ENCODE measurements at regions not wholly inside any gene's neighbourhood (a gene's known extent, or its start where the extent isn't known, plus 50 kb on each side); places are given as distances from the start of the nearest gene placed in this dataset.

GRCh38 chr5:116626272-116626723, 51.7 kb upstream of the SEMA6A start:
- peak; percentile 91 for DNase-seq (ENCODE audit: unreplicated experiment)
- peaks cover 9% of the 10 kb centered on the region for H3K4me1 Mint-ChIP-seq (ENCODE audit: insufficient read depth, unreplicated experiment)
- BruUV-seq (replicated peaks) = no TSS peak
- H3K27me3 Mint-ChIP-seq (ENCODE audit: insufficient read depth, unreplicated experiment) = no peaks in the 10 kb centered on the region
- H3K4me3 Mint-ChIP-seq (ENCODE audit: unreplicated experiment) = peak overlapping the region; percentile 3
- H3K36me3 Mint-ChIP-seq (ENCODE audit: insufficient read depth, unreplicated experiment) = no peaks in the 10 kb centered on the region
- TF ChIP-seq CTCF (IDR thresholded peaks at IDR 0.05; ENCODE audit: unreplicated experiment) = no peak
- no peaks in the 10 kb centered on the region for H3K9me3 Mint-ChIP-seq (ENCODE audit: unreplicated experiment)
- POLR2A ChIA-PET = interaction anchor here (0.7 to 2.6 kb wide), 3 partner anchors 23 to 256 kb away, joined by 3 to 8 read pairs (median 4); no protein-coding TSS in a partner anchor
- CTCF ChIA-PET = interaction anchor here (0.6 to 0.7 kb wide), 2 partner anchors 49 to 152 kb away, joined by 3 to 4 read pairs; no protein-coding TSS in a partner anchor
- H3K27ac Mint-ChIP-seq (ENCODE audit: low read depth, unreplicated experiment) = peak overlapping the region; percentile 13
- intact Hi-C loops (cut with micrococcal nuclease) = loop anchor here (1.0 kb wide), 1 partner anchor 26 kb away; no protein-coding TSS in a partner anchor
